Breast epithelium (tissue), 3 donors: ENCODE measurements at regions not wholly inside any gene's neighbourhood (a gene's known extent, or its start where the extent isn't known, plus 50 kb on each side); places are given as distances from the start of the nearest gene placed in this dataset.

Experiments
- CTCF ChIP-seq, 3 donors: fragments of 450-650 bp; IDR thresholded peaks; one replicate each; pipeline ENCODE4 v1.5.1; 2016 to 2017; ENCODE audit warnings: antibody characterized with exemption in 3 of 3, mild to moderate bottlenecking in 3 of 3, moderate library complexity in 3 of 3
- POLR2A ChIP-seq: fragments of 450-650 bp; IDR thresholded peaks from one replicate; pipeline ENCODE4 v1.6.1; 2016; ENCODE audit warnings: antibody characterized with exemption, mild to moderate bottlenecking, moderate library complexity
- POLR2AphosphoS5 ChIP-seq, 3 donors: sonication (generic); formaldehyde crosslinking; IDR thresholded peaks; one replicate each; pipeline ENCODE4 v1.6.1; 2017; ENCODE audit warnings: antibody characterized with exemption in 3 of 3

GRCh38 chr7:115679976-115680375, 350.6 kb downstream of the TFEC start:
- TF ChIP-seq CTCF (IDR thresholded peaks at IDR 0.05) (no peak), POLR2AphosphoS5 (IDR thresholded peaks at IDR 0.05) (no peak), POLR2A (no peak)
